Ovary (tissue), 7 donors: ENCODE measurements at regions not wholly inside any gene's neighbourhood (a gene's known extent, or its start where the extent isn't known, plus 50 kb on each side); places are given as distances from the start of the nearest gene placed in this dataset.

Source experiments
- DNase-seq, 5 donors: peaks; one replicate each; pipeline ENCODE4 v3.0.0-alpha.2; 2019 to 2020
- H3K27ac ChIP-seq, 2 donors: fragments of 200-600 bp; one replicate each; pipeline versions ENCODE4 v1.5.1 to v1.8.0; 2019 to 2022
- H3K27me3 ChIP-seq: fragments of 200-600 bp; one replicate; pipeline ENCODE4 v1.8.0; 2022
- H3K36me3 ChIP-seq: fragments of 200-600 bp; sonication (generic); one replicate; pipeline ENCODE4 v1.5.1; 2019
- H3K4me1 ChIP-seq: one replicate; pipeline ENCODE4 v1.8.1; 2013; ENCODE audit warnings: mild to moderate bottlenecking, moderate library complexity; ENCODE audit not compliant: insufficient read depth
- H3K4me3 ChIP-seq: fragments of 200-600 bp; sonication (generic); one replicate; pipeline ENCODE4 v1.5.1; 2017
- H3K9me3 ChIP-seq, 2 donors: fragments of 200-600 bp in 1 of 2; sonication (generic) in 1 of 2; one replicate each; pipeline versions ENCODE4 v1.5.1 to v1.8.1; 2013 to 2019; ENCODE audit warnings: mild to moderate bottlenecking in 1 of 2, moderate library complexity in 1 of 2
- EP300 ChIP-seq: sonication (generic); formaldehyde crosslinking; IDR thresholded peaks from one replicate; pipeline ENCODE4 v1.6.1; 2017; ENCODE audit warnings: antibody characterized with exemption
- POLR2A ChIP-seq: fragments of 450-650 bp; IDR thresholded peaks from one replicate; pipeline ENCODE4 v1.6.1; 2017; ENCODE audit warnings: antibody characterized with exemption, mild to moderate bottlenecking, moderate library complexity
- WGBS, 3 donors: extraction: QIAGEN DNeasy Blood & Tissue Kit in 1 of 3; methylation state at CpG; one replicate each; pipeline versions ENCODE4 v1.1.5 to v1.1.7; 2013 to 2017; 5-methylcytosine and 5-hydroxymethylcytosine counted together
- intact Hi-C, 4 donors: fragments of 100-400 bp; cut with DNase I; formaldehyde crosslinking; loops; one replicate each; pipeline versions ENCODE4 v1.11.0 to v1.15.1; 2022 to 2023
- TF ChIP-seq, protein P1 (sequence below), 3 donors: fragments of 450-650 bp in 2 of 3; fragments of 200-600 bp in 1 of 3; IDR thresholded peaks; one replicate each; pipeline versions ENCODE4 v1.5.1 to v1.8.0; 2016 to 2022; ENCODE audit warnings: antibody characterized with exemption in 3 of 3, mild to moderate bottlenecking in 1 of 3
- donor health status: DM: no; HTN: no; CAD: no; lungs with moderate emphysema.
- donor health status: DM: no; HTN: no; CAD: no.
- donor health status: Bipolar disorder and iron deficiency.
- donor health status: DM: no; HTN: no; CAD: no.
- donor health status: DM: yes; HTN: yes; CAD: no.

DNA sequence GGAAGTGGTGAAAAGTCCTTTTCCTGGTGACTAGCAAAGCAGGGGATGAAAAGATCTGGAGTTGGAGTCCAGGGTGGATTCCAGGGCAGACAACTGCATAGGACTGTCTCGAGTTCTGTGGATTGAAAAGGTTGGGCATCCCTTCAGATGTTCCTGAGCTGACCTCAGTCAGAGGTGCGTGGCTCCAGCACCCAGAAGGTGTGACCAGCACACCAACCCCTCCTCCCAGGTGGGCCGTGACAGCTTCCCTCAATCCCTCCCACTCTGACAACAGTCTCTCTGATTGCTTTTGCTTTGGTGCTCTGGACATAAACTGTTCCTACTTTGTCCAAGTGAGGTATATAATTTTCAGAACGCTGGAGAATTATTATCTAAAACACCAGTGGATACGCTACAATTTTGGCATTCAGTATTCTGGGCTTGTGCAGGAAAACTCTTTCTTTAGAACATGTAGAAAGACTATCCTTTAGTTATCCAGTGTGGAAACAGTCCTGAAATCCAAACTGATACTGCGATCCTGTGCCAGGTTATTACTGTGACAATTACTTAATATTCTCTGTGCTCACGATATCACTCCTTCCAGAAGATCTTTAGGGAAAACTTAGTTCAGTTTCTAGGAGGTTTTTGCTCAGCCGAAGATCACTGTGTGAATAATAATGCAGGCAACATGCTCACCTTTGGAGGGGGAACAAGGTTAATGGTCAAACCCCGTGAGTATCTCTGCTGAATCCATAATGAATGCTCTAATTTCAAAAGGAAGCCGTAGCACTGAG lies 87.9 kb downstream of the DAD1 start:
- Histone ChIP-seq H3K4me1 (no peaks in the 10 kb centered on the region), H3K27me3 (no peaks in the 10 kb centered on the region), H3K4me3 (no peak overlapping the region), H3K36me3 (no peaks in the 10 kb centered on the region), H3K27ac (no peak overlapping the region), H3K9me3 (no peaks in the 10 kb centered on the region)
- DNase-seq, result no peak
- intact Hi-C loops, result no loop called here
- TF ChIP-seq, protein P1, sequence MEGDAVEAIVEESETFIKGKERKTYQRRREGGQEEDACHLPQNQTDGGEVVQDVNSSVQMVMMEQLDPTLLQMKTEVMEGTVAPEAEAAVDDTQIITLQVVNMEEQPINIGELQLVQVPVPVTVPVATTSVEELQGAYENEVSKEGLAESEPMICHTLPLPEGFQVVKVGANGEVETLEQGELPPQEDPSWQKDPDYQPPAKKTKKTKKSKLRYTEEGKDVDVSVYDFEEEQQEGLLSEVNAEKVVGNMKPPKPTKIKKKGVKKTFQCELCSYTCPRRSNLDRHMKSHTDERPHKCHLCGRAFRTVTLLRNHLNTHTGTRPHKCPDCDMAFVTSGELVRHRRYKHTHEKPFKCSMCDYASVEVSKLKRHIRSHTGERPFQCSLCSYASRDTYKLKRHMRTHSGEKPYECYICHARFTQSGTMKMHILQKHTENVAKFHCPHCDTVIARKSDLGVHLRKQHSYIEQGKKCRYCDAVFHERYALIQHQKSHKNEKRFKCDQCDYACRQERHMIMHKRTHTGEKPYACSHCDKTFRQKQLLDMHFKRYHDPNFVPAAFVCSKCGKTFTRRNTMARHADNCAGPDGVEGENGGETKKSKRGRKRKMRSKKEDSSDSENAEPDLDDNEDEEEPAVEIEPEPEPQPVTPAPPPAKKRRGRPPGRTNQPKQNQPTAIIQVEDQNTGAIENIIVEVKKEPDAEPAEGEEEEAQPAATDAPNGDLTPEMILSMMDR (IDR thresholded peaks at IDR 0.05), result no peak
- TF ChIP-seq EP300 (no peak), POLR2A (no peak)
- 78 to 88% (median 83%) methylated on average over 10 of the region's 10 CpGs for WGBS, 3 donors

DNA sequence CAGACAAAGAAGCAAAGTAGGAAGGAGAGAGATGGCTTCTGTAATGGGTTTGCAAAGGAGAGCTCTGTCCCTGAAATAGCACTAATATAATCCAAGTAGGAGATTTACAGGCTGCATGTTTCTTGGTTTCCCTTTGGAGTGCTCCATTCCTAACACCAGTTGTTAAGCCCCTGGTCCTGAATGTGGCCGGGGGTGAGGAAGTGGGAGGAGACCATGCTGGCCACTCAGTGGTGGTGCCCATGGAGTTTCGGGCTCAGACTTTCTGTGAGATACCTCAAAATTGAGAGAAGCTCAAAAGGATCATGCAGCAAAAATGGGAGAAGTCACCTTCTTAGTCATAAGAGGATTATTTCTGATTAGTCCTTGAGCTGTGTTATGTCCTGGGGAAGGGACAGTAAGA lies 88.5 kb downstream of the DAD1 start:
- TF ChIP-seq POLR2A (no peak), EP300 (no peak)
- TF ChIP-seq, protein P1 (IDR thresholded peaks at IDR 0.05), result no peak
- H3K9me3 ChIP-seq, result no peaks in the 10 kb centered on the region
- no peak for DNase-seq
- H3K4me3 ChIP-seq, result no peak overlapping the region
- no peaks in the 10 kb centered on the region for H3K4me1 ChIP-seq
- WGBS, 3 donors, result 80 to 91% (median 89%) methylated on average over 2 of the region's 2 CpGs
- no peaks in the 10 kb centered on the region for H3K36me3 ChIP-seq
- H3K27ac ChIP-seq, result no peak overlapping the region
- H3K27me3 ChIP-seq, result no peaks in the 10 kb centered on the region
- intact Hi-C loops, result no loop called here

DNA sequence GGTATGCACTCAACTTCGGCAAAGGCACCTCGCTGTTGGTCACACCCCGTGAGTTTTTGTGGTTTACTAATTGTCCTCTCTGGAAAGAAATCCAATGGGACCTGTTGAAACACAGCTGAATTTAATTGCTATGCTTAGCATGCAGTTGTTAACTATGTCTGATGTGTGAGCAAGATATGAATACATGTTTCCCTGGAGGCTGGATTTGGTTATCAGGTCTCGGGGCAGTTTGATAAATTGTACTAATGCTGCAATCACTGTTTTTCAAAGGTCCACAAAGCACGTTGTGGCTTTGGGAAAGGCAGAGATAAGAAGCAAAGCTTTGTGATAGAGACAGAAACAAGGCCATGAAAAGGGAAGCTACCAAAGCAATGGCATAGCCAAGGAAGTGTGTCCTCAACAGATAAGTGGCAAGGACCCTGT lies 91.3 kb downstream of the DAD1 start:
- intact Hi-C loops, result no loop called here
- DNase-seq, result no peak
- Histone ChIP-seq H3K27me3 (no peaks in the 10 kb centered on the region), H3K36me3 (no peaks in the 10 kb centered on the region), H3K9me3 (no peaks in the 10 kb centered on the region), H3K27ac (no peak overlapping the region), H3K4me1 (no peaks in the 10 kb centered on the region), H3K4me3 (no peak overlapping the region)
- TF ChIP-seq POLR2A (no peak), EP300 (no peak)
- TF ChIP-seq, protein P1 (IDR thresholded peaks at IDR 0.05), result no peak
- 83 to 87% (median 84%) methylated on average over 5 of the region's 5 CpGs for WGBS, 3 donors

DNA sequence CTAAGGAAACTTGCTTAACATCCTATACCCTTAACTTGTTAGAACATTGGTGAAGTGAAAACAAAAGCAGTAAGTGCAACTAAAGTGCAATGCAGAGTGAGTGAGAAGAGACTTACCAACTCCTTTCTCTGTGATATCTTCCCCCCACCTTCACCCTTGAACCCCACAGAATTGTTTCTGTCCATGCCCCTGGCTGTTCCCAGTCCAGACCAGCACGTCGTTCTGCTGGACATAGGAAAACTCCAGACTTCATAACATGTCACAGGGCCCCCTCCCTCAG lies 91.9 kb downstream of the DAD1 start:
- DNase-seq, result no peak
- H3K4me1 ChIP-seq, result no peaks in the 10 kb centered on the region
- H3K4me3 ChIP-seq, result no peak overlapping the region
- no peak overlapping the region for H3K27ac ChIP-seq
- no peaks in the 10 kb centered on the region for H3K9me3 ChIP-seq
- H3K27me3 ChIP-seq, result no peaks in the 10 kb centered on the region
- intact Hi-C loops, result no loop called here
- H3K36me3 ChIP-seq, result no peaks in the 10 kb centered on the region
- WGBS, 3 donors, result 75 to 87% (median 76%) methylated on average over 2 of the region's 2 CpGs
- TF ChIP-seq EP300 (no peak), POLR2A (no peak)
- TF ChIP-seq, protein P1 (IDR thresholded peaks at IDR 0.05), result no peak
